ENCODE measurements at regions not wholly inside any gene's neighbourhood (a gene's known extent, or its start where the extent isn't known, plus 50 kb on each side); places are given as distances from the start of the nearest gene placed in this dataset.

GRCh38 chr5:98492258-98492657 lies 281.2 kb upstream of the RGMB start:
- no peak for TF ChIP-seq CTCF (conservative IDR thresholded peaks at IDR 0.05; ENCODE audit: low read length)
- no peak overlapping the region for H3K4me3 ChIP-seq (ENCODE audit: low read length)
- no peak for DNase-seq (ENCODE audit: low read depth)

- H3K4me3 ChIP-seq (ENCODE audit: low read length): no peak overlapping the region
- no peak for DNase-seq (ENCODE audit: low read depth)
- no peak for TF ChIP-seq CTCF (conservative IDR thresholded peaks at IDR 0.05; ENCODE audit: low read length)
Measured at GRCh38 chr5:98497418-98497817, 276.0 kb upstream of the RGMB start.

- TF ChIP-seq CTCF (conservative IDR thresholded peaks at IDR 0.05; ENCODE audit: low read length): no peak
- no peak for DNase-seq (ENCODE audit: low read depth)
Measured at GRCh38 chr5:98498028-98498427, 275.4 kb upstream of the RGMB start.

GRCh38 chr5:98499892-98500291 lies 273.6 kb upstream of the RGMB start:
- DNase-seq (ENCODE audit: low read depth): no peak
- H3K4me3 ChIP-seq (ENCODE audit: low read length): no peak overlapping the region
- no peak for TF ChIP-seq CTCF (conservative IDR thresholded peaks at IDR 0.05; ENCODE audit: low read length)

More at GRCh38 chr5:98498028-98498427, 275.4 kb upstream of the RGMB start:
- H3K4me3 ChIP-seq (ENCODE audit: low read length): no peak overlapping the region

- H3K4me3 ChIP-seq (ENCODE audit: low read length): no peak overlapping the region
- DNase-seq (ENCODE audit: low read depth): no peak
- TF ChIP-seq CTCF (conservative IDR thresholded peaks at IDR 0.05; ENCODE audit: low read length): no peak
Measured at GRCh38 chr5:98500811-98501210, 272.7 kb upstream of the RGMB start.

GRCh38 chr5:98503616-98504015 lies 269.8 kb upstream of the RGMB start:
- TF ChIP-seq CTCF (conservative IDR thresholded peaks at IDR 0.05; ENCODE audit: low read length): no peak
- H3K4me3 ChIP-seq (ENCODE audit: low read length): no peak overlapping the region
- no peak for DNase-seq (ENCODE audit: low read depth)

- no peak for TF ChIP-seq CTCF (conservative IDR thresholded peaks at IDR 0.05; ENCODE audit: low read length)
- DNase-seq (ENCODE audit: low read depth): no peak
- H3K4me3 ChIP-seq (ENCODE audit: low read length): no peak overlapping the region
Measured at GRCh38 chr5:98504505-98504904, 269.0 kb upstream of the RGMB start.
